DOHH2 (cell line): ENCODE measurements at regions not wholly inside any gene's neighbourhood (a gene's known extent, or its start where the extent isn't known, plus 50 kb on each side); places are given as distances from the start of the nearest gene placed in this dataset.

Source experiments
- CTCF ChIP-seq: fragments of 200-600 bp; sonication (generic); IDR thresholded peaks from one replicate; pipeline ENCODE4 v1.5.1; 2014; ENCODE audit warnings: antibody characterized with exemption, mild to moderate bottlenecking, low read depth, low read length; ENCODE audit not compliant: poor library complexity, severe bottlenecking
- EZH2phosphoT487 ChIP-seq: fragments of 200-600 bp; sonication (generic); IDR thresholded peaks from 2 replicates; pipeline ENCODE4 v1.6.1; 2017; ENCODE audit warnings: borderline replicate concordance, mild to moderate bottlenecking, antibody characterized with exemption, low read length, moderate library complexity, mixed read lengths

DNA sequence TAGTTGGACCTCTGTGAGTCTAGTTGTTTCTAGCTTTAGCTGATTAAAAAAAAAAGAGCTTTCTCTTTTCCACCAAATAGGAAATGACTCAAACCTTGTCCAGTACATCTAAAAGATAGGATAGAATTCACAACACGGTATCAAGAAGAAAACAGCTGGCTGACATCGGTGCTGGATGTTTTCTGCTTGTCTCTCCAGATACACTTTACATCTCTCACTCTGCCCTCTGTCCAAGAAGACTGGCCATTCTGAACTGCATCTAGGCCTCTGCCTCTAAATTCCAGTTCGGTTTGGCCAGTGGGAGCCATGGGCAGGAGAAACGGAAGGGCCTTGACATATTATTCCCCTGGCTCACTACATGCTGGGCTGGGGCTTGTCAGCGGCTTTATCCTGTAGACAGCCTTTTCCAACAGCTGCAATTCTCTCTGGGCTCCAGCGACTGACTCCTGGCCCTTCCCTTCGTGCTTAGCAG, 57.3 kb upstream of the SHISA3 start:
- TF ChIP-seq CTCF: no peak
- no peak for TF ChIP-seq EZH2phosphoT487
